ENCODE measurements at regions not wholly inside any gene's neighbourhood (a gene's known extent, or its start where the extent isn't known, plus 50 kb on each side); places are given as distances from the start of the nearest gene placed in this dataset.

- Histone ChIP-seq H3K4me1 (ENCODE audit: control insufficient read depth, insufficient read depth, low read length) (no peaks in the 10 kb centered on the region), H3K9ac (ENCODE audit: extremely low read depth, low read length, poor library complexity, severe bottlenecking) (no peak overlapping the region), H3K36me3 (ENCODE audit: control insufficient read depth, insufficient read depth, low read length) (no peaks in the 10 kb centered on the region), H3K27ac (ENCODE audit: low read depth, low read length) (no peak overlapping the region), H3K9me3 (ENCODE audit: control insufficient read depth, low read length) (peaks cover 24% of the 10 kb centered on the region), H3K4me3 (ENCODE audit: low read length) (no peak overlapping the region), H3K27me3 (ENCODE audit: control insufficient read depth, insufficient read depth, low read length, poor library complexity, severe bottlenecking) (no peaks in the 10 kb centered on the region)
- Mint-ChIP-seq H3K27ac (no peak overlapping the region), H3K27me3 (ENCODE audit: insufficient read depth) (peaks cover 10% of the 10 kb centered on the region), H3K4me3 (no peak overlapping the region), H3K4me1 (no peaks in the 10 kb centered on the region), H3K36me3 (ENCODE audit: low read depth) (no peaks in the 10 kb centered on the region), H3K9me3 (peaks cover 21% of the 10 kb centered on the region)
- TF ChIP-seq, protein P1, sequence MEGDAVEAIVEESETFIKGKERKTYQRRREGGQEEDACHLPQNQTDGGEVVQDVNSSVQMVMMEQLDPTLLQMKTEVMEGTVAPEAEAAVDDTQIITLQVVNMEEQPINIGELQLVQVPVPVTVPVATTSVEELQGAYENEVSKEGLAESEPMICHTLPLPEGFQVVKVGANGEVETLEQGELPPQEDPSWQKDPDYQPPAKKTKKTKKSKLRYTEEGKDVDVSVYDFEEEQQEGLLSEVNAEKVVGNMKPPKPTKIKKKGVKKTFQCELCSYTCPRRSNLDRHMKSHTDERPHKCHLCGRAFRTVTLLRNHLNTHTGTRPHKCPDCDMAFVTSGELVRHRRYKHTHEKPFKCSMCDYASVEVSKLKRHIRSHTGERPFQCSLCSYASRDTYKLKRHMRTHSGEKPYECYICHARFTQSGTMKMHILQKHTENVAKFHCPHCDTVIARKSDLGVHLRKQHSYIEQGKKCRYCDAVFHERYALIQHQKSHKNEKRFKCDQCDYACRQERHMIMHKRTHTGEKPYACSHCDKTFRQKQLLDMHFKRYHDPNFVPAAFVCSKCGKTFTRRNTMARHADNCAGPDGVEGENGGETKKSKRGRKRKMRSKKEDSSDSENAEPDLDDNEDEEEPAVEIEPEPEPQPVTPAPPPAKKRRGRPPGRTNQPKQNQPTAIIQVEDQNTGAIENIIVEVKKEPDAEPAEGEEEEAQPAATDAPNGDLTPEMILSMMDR (conservative IDR thresholded peaks at IDR 0.05): no peak
- WGBS, 2 experiments (ENCODE audit: insufficient coverage in 1 of 2, insufficient read length in 1 of 2): 91% methylated on average over 2 of the region's 2 CpGs; no CpG with 5 or more reads in 1 of the 2 experiments
- no peak for DNase-seq
These were observed 130.5 kb upstream of the HABP2 start for GRCh38 chr10:113422371-113422770.

DNA sequence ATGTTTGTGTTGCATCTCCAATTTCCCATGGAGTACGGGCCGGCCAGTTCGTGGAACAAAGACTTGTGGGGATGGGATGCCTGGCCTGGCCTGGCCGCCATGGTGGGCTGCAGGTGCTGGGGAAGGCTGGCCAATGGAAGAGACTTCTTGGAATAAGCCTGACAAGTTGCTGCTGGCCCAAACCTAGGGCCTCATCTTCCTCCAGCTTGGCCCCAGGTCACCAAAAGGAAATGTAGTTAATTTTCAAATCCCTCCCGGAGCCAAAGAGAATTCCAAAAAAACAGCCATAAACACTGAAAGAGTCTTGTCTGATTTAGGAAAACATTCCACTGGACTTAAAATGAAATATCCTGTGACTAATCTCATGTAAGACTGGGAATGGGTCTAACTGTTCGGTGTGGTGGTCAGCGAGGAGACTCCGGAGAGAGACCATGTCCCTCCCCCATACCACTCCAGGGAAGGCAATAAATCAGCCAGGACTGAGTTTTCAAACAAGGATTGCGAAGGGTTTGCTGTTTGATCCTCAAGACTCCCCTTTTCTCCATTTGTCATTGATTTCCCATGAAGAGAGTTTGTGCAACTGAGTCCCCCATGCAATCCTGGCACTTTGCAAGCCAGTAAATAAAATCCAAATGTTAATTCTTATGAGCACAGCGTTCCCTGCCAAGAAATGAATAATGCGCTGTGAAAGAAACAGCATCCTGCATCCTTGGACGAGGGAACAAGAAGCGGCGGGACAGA lies 128.7 kb upstream of the HABP2 start:
- WGBS, 2 experiments (ENCODE audit: insufficient coverage in 1 of 2, insufficient read length in 1 of 2): 90 to 92% methylated on average over 14 of the region's 14 CpGs
- Histone ChIP-seq H3K4me3 (ENCODE audit: low read length) (no peak overlapping the region), H3K9me3 (ENCODE audit: control insufficient read depth, low read length) (peaks cover 21% of the 10 kb centered on the region), H3K27ac (ENCODE audit: low read depth, low read length) (no peak overlapping the region), H3K9ac (ENCODE audit: extremely low read depth, low read length, poor library complexity, severe bottlenecking) (no peak overlapping the region), H3K27me3 (ENCODE audit: control insufficient read depth, insufficient read depth, low read length, poor library complexity, severe bottlenecking) (no peaks in the 10 kb centered on the region), H3K4me1 (ENCODE audit: control insufficient read depth, insufficient read depth, low read length) (no peaks in the 10 kb centered on the region), H3K36me3 (ENCODE audit: control insufficient read depth, insufficient read depth, low read length) (no peaks in the 10 kb centered on the region)
- DNase-seq: no peak
- no peaks in the 10 kb centered on the region for H3K4me1 Mint-ChIP-seq
- H3K9me3 Mint-ChIP-seq: peaks cover 18% of the 10 kb centered on the region
- TF ChIP-seq, protein P1 (conservative IDR thresholded peaks at IDR 0.05): no peak
- H3K27me3 Mint-ChIP-seq (ENCODE audit: insufficient read depth): peaks cover 6% of the 10 kb centered on the region
- no peak overlapping the region for H3K4me3 Mint-ChIP-seq
- no peaks in the 10 kb centered on the region for H3K36me3 Mint-ChIP-seq (ENCODE audit: low read depth)
- H3K27ac Mint-ChIP-seq: no peak overlapping the region

DNA sequence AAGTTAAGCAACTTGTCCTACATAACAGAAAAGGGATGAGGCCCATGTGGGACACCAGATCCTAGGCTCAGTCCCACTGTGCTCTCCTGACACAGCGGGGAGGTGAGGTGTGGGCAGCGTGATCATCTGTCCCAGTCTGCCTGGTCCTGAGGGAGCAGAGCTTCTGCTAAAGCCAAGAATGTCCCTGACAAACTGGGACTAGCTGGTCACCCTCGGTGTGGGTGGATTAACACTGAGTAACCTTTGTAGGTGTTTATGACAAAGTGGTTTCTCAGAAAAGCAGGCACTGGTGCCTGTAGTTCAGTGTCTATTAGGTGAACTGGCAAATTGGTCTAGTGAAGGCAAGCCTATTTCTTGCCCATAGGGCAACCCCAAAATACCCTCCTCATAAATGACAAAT lies 127.8 kb upstream of the HABP2 start:
- Histone ChIP-seq H3K9ac (ENCODE audit: extremely low read depth, low read length, poor library complexity, severe bottlenecking) (no peak overlapping the region), H3K9me3 (ENCODE audit: control insufficient read depth, low read length) (peaks cover 13% of the 10 kb centered on the region), H3K36me3 (ENCODE audit: control insufficient read depth, insufficient read depth, low read length) (no peaks in the 10 kb centered on the region), H3K4me1 (ENCODE audit: control insufficient read depth, insufficient read depth, low read length) (no peaks in the 10 kb centered on the region), H3K27ac (ENCODE audit: low read depth, low read length) (no peak overlapping the region), H3K27me3 (ENCODE audit: control insufficient read depth, insufficient read depth, low read length, poor library complexity, severe bottlenecking) (no peaks in the 10 kb centered on the region), H3K4me3 (ENCODE audit: low read length) (no peak overlapping the region)
- no peak for DNase-seq
- H3K9me3 Mint-ChIP-seq: peaks cover 11% of the 10 kb centered on the region
- no peak overlapping the region for H3K27ac Mint-ChIP-seq
- WGBS, 2 experiments (ENCODE audit: insufficient coverage in 1 of 2, insufficient read length in 1 of 2): 89 to 100% methylated on average over 3 of the region's 3 CpGs
- TF ChIP-seq, protein P1 (conservative IDR thresholded peaks at IDR 0.05): no peak
- no peaks in the 10 kb centered on the region for H3K4me1 Mint-ChIP-seq
- H3K27me3 Mint-ChIP-seq (ENCODE audit: insufficient read depth): peaks cover 8% of the 10 kb centered on the region
- H3K4me3 Mint-ChIP-seq: no peak overlapping the region
- H3K36me3 Mint-ChIP-seq (ENCODE audit: low read depth): no peaks in the 10 kb centered on the region
